H9 (cell line): ENCODE measurements at regions not wholly inside any gene's neighbourhood (a gene's known extent, or its start where the extent isn't known, plus 50 kb on each side); places are given as distances from the start of the nearest gene placed in this dataset.

Experiments used
- DNase-seq: peaks from one replicate; pipeline ENCODE4 v3.0.0-alpha.2; 2017
- H2AFZ ChIP-seq: one replicate; pipeline ENCODE4 v1.6.1; 2013; ENCODE audit warnings: mild to moderate bottlenecking, low read length, control low read depth, moderate library complexity
- H2AK5ac ChIP-seq: 2 replicates; pipeline ENCODE4 v1.6.1; 2013; ENCODE audit warnings: low read length, control low read depth, mixed read lengths; ENCODE audit not compliant: insufficient read length
- H2BK120ac ChIP-seq: one replicate; pipeline ENCODE4 v1.6.1; 2013; ENCODE audit warnings: low read depth, mild to moderate bottlenecking, low read length, control low read depth, inconsistent platforms; ENCODE audit not compliant: poor library complexity, severe bottlenecking
- H2BK12ac ChIP-seq: 2 replicates; pipeline ENCODE4 v1.6.1; 2013; ENCODE audit warnings: low read length, control low read depth, mixed read lengths, low read depth; ENCODE audit not compliant: insufficient read length
- H2BK15ac ChIP-seq: 2 replicates; pipeline ENCODE4 v1.6.1; 2013; ENCODE audit warnings: low read depth, low read length, control low read depth
- H2BK20ac ChIP-seq: one replicate; pipeline ENCODE4 v1.6.1; 2013; ENCODE audit warnings: low read depth, mild to moderate bottlenecking, low read length, control low read depth, inconsistent platforms; ENCODE audit not compliant: poor library complexity, severe bottlenecking
- H2BK5ac ChIP-seq: 2 replicates; pipeline ENCODE4 v1.6.1; 2013; ENCODE audit warnings: low read length, control low read depth, mixed read lengths; ENCODE audit not compliant: insufficient read length
- H3K14ac ChIP-seq: 2 replicates; pipeline ENCODE4 v1.6.1; 2013; ENCODE audit warnings: low read length, control low read depth; ENCODE audit not compliant: insufficient read depth
- H3K18ac ChIP-seq: 2 replicates; pipeline ENCODE4 v1.6.1; 2013; ENCODE audit warnings: low read depth, mild to moderate bottlenecking, mixed read lengths, low read length, control low read depth; ENCODE audit not compliant: insufficient read length
- H3K23ac ChIP-seq: 2 replicates; pipeline ENCODE4 v1.6.1; 2013; ENCODE audit warnings: low read length, control low read depth, mixed read lengths, low read depth; ENCODE audit not compliant: insufficient read length
- H3K23me2 ChIP-seq: 2 replicates; pipeline ENCODE4 v1.6.1; 2013; ENCODE audit warnings: low read depth, mild to moderate bottlenecking, mixed read lengths, low read length, control low read depth; ENCODE audit not compliant: insufficient read length, poor library complexity, severe bottlenecking
- H3K27ac ChIP-seq: 2 replicates; pipeline ENCODE4 v1.5.1; 2013; ENCODE audit warnings: low read length, control low read depth, mixed read lengths, low read depth; ENCODE audit not compliant: insufficient read length
- H3K27me3 ChIP-seq: 2 replicates; pipeline ENCODE4 v1.6.1; 2013; ENCODE audit warnings: low read length, control low read depth, inconsistent platforms; ENCODE audit not compliant: insufficient read depth
- H3K4ac ChIP-seq: 2 replicates; pipeline ENCODE4 v1.6.1; 2013; ENCODE audit warnings: low read depth, mild to moderate bottlenecking, control low read depth, inconsistent platforms, low read length, moderate library complexity
- H3K4me1 ChIP-seq: 2 replicates; pipeline ENCODE4 v1.6.1; 2013; ENCODE audit warnings: low read length, control low read depth, inconsistent platforms; ENCODE audit not compliant: insufficient read depth
- H3K4me2 ChIP-seq: 2 replicates; pipeline ENCODE4 v1.6.1; 2013; ENCODE audit warnings: low read length, control low read depth, mixed read lengths; ENCODE audit not compliant: insufficient read length, insufficient read depth
- H3K56ac ChIP-seq: 2 replicates; pipeline ENCODE4 v1.6.1; 2013; ENCODE audit warnings: low read depth, mild to moderate bottlenecking, mixed read lengths, low read length, control low read depth; ENCODE audit not compliant: insufficient read length
- H3K79me1 ChIP-seq: 2 replicates; pipeline ENCODE4 v1.6.1; 2013; ENCODE audit warnings: low read depth, mild to moderate bottlenecking, moderate library complexity, low read length, control low read depth, inconsistent platforms; ENCODE audit not compliant: insufficient read depth, poor library complexity, severe bottlenecking
- H3K79me2 ChIP-seq: 2 replicates; pipeline ENCODE4 v1.6.1; 2013; ENCODE audit warnings: low read length, control low read depth, inconsistent platforms; ENCODE audit not compliant: insufficient read depth
- H3K9ac ChIP-seq: 2 replicates; pipeline ENCODE4 v1.6.1; 2013; ENCODE audit warnings: low read length, control low read depth, mixed read lengths; ENCODE audit not compliant: insufficient read length; ENCODE audit errors: extremely low read depth
- H3K9me3 ChIP-seq: one replicate; pipeline ENCODE4 v1.6.1; 2013; ENCODE audit warnings: low read depth, low read length, inconsistent platforms; ENCODE audit not compliant: control insufficient read depth
- H3T11ph ChIP-seq: one replicate; pipeline ENCODE4 v1.6.1; 2013; ENCODE audit warnings: mild to moderate bottlenecking, low read length, control low read depth, inconsistent platforms
- H4K20me1 ChIP-seq: one replicate; pipeline ENCODE4 v1.6.1; 2013; ENCODE audit not compliant: control insufficient read depth, insufficient read length, insufficient read depth
- H4K5ac ChIP-seq: 2 replicates; pipeline ENCODE4 v1.6.1; 2013; ENCODE audit warnings: low read depth, mild to moderate bottlenecking, mixed read lengths, low read length, control low read depth; ENCODE audit not compliant: insufficient read length
- H4K8ac ChIP-seq: replicated peaks from 2 replicates; pipeline ENCODE4 v1.6.1; 2013; ENCODE audit warnings: low read length, control low read depth, mixed read lengths, low read depth; ENCODE audit not compliant: insufficient read length
- H4K91ac ChIP-seq: 2 replicates; pipeline ENCODE4 v1.6.1; 2013; ENCODE audit warnings: low read depth, mild to moderate bottlenecking, moderate library complexity, mixed read lengths, low read length, control low read depth; ENCODE audit not compliant: insufficient read length
- H3K27ac Mint-ChIP-seq, 3 experiments: 2 replicates in 2 of 3; 3 replicates in 1 of 3; pipeline ENCODE4 v1.8.0; 2020 to 2021; ENCODE audit warnings: mixed read lengths in 3 of 3, mild to moderate bottlenecking in 1 of 3, moderate library complexity in 1 of 3
- H3K27me3 Mint-ChIP-seq: 2 replicates; pipeline ENCODE4 v1.8.0; 2021; ENCODE audit warnings: low read depth, mild to moderate bottlenecking, moderate library complexity, mixed read lengths
- H3K36me3 Mint-ChIP-seq, 3 experiments: 2 replicates in 2 of 3; 3 replicates in 1 of 3; pipeline ENCODE4 v1.8.0; 2020 to 2021; ENCODE audit warnings: low read depth in 3 of 3, mixed read lengths in 3 of 3; ENCODE audit not compliant: insufficient read depth in 1 of 3
- H3K4me1 Mint-ChIP-seq, 2 experiments: 2 replicates each; pipeline ENCODE4 v1.8.0; 2020; ENCODE audit warnings: mixed read lengths in 2 of 2
- H3K4me3 Mint-ChIP-seq, 2 experiments: 2 replicates in 1 of 2; 3 replicates in 1 of 2; pipeline ENCODE4 v1.8.0; 2020 to 2021; ENCODE audit warnings: mild to moderate bottlenecking in 2 of 2, mixed read lengths in 2 of 2, moderate library complexity in 1 of 2
- H3K9me3 Mint-ChIP-seq, 2 experiments: 2 replicates in 1 of 2; 3 replicates in 1 of 2; pipeline ENCODE4 v1.8.0; 2020; ENCODE audit warnings: mild to moderate bottlenecking in 2 of 2, mixed read lengths in 2 of 2, moderate library complexity in 1 of 2
- CTCF ChIP-seq: fragments of 200-600 bp; sonication (generic); conservative IDR thresholded peaks from 3 replicates; pipeline ENCODE4 v1.8.0; 2021; ENCODE audit warnings: antibody characterized with exemption, mild to moderate bottlenecking
- WGBS: extraction: QIAGEN DNeasy Blood & Tissue Kit; methylation state at CpG from one replicate; pipeline ENCODE4 v1.1.7; 2013; ENCODE audit warnings: missing lambda C conversion rate, low lambda C conversion rate, mixed read lengths; ENCODE audit not compliant: insufficient read length; ENCODE audit errors: extremely low coverage; 5-methylcytosine and 5-hydroxymethylcytosine counted together

- TF ChIP-seq CTCF = no peak
- peaks cover 37 to 47% of the 10 kb centered on the region in 2 experiments for H3K4me1 Mint-ChIP-seq
- no peak overlapping the region for H3K56ac ChIP-seq
- no peak overlapping the region for H4K5ac ChIP-seq
- H3K18ac ChIP-seq = no peak overlapping the region
- H3K14ac ChIP-seq = no peak overlapping the region; the same call in 1 of the 2 replicates
- H2AFZ ChIP-seq = no peak overlapping the region
- no peak overlapping the region for H2BK20ac ChIP-seq
- H4K20me1 ChIP-seq = no peaks in the 10 kb centered on the region
- no peak overlapping the region for H3T11ph ChIP-seq
- peaks cover 6% of the 10 kb centered on the region; the same call in 1 of the 2 replicates for H3K4me1 ChIP-seq
- no peak overlapping the region for H3K4me2 ChIP-seq
- no CpG with 5 or more reads among the region's 2 CpGs for WGBS
- no peak overlapping the region for H2BK5ac ChIP-seq
- H4K8ac ChIP-seq = no peak overlapping the region
- no peaks in the 10 kb centered on the region for H3K27me3 ChIP-seq
- H3K9ac ChIP-seq = no peak overlapping the region
- H3K23ac ChIP-seq = no peak overlapping the region
- no peak overlapping the region for H2BK12ac ChIP-seq
- no peak overlapping the region for H2BK15ac ChIP-seq
- no peaks in the 10 kb centered on the region for H3K79me2 ChIP-seq
- H3K27ac ChIP-seq = no peak overlapping the region
- 0 out of 7 replicates have a peak overlapping the region, but pooled peaks of 1 of the 3 experiments have one; percentile 11 for H3K27ac Mint-ChIP-seq
- H3K4ac ChIP-seq = no peak overlapping the region
- H3K9me3 ChIP-seq = no peaks in the 10 kb centered on the region
- H3K79me1 ChIP-seq = no peaks in the 10 kb centered on the region
- H3K9me3 Mint-ChIP-seq = no peaks in the 10 kb centered on the region; a peak in 1 of 5 replicates
- no peak overlapping the region for H4K91ac ChIP-seq
- H2BK120ac ChIP-seq = no peak overlapping the region
- H3K36me3 Mint-ChIP-seq = no peaks in the 10 kb centered on the region
- DNase-seq = no peak
- H3K27me3 Mint-ChIP-seq = no peaks in the 10 kb centered on the region
- H3K23me2 ChIP-seq = no peaks in the 10 kb centered on the region
- H3K4me3 Mint-ChIP-seq = no peak overlapping the region
- no peak overlapping the region for H2AK5ac ChIP-seq
These were observed 119.7 kb upstream of the ELL2 start for GRCh38 chr5:96081276-96081858.
